ENCODE measurements at regions not wholly inside any gene's neighbourhood (a gene's known extent, or its start where the extent isn't known, plus 50 kb on each side); places are given as distances from the start of the nearest gene placed in this dataset.

- TF ChIP-seq, protein P1, sequence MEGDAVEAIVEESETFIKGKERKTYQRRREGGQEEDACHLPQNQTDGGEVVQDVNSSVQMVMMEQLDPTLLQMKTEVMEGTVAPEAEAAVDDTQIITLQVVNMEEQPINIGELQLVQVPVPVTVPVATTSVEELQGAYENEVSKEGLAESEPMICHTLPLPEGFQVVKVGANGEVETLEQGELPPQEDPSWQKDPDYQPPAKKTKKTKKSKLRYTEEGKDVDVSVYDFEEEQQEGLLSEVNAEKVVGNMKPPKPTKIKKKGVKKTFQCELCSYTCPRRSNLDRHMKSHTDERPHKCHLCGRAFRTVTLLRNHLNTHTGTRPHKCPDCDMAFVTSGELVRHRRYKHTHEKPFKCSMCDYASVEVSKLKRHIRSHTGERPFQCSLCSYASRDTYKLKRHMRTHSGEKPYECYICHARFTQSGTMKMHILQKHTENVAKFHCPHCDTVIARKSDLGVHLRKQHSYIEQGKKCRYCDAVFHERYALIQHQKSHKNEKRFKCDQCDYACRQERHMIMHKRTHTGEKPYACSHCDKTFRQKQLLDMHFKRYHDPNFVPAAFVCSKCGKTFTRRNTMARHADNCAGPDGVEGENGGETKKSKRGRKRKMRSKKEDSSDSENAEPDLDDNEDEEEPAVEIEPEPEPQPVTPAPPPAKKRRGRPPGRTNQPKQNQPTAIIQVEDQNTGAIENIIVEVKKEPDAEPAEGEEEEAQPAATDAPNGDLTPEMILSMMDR (IDR thresholded peaks at IDR 0.05), result no peak
- no peak for TF ChIP-seq EP300 (IDR thresholded peaks at IDR 0.05)
Measured at GRCh38 chr18:41529093-41529492, 425.9 kb upstream of the PIK3C3 start.
